Mesendoderm (in vitro differentiated cells): ENCODE measurements at regions not wholly inside any gene's neighbourhood (a gene's known extent, or its start where the extent isn't known, plus 50 kb on each side); places are given as distances from the start of the nearest gene placed in this dataset.

Experiments used
- DNase-seq: peaks from one replicate; pipeline ENCODE4 v3.0.0; 2013
- H2AK5ac ChIP-seq: 2 replicates; pipeline ENCODE4 v1.6.1; 2013; ENCODE audit warnings: low read length, inconsistent platforms
- H2BK120ac ChIP-seq: 2 replicates; pipeline ENCODE4 v1.6.1; 2013; ENCODE audit warnings: low read depth, mild to moderate bottlenecking, low read length, moderate library complexity, mixed read lengths
- H2BK15ac ChIP-seq: replicated peaks from 2 replicates; pipeline ENCODE4 v1.6.1; 2013; ENCODE audit warnings: low read depth, mild to moderate bottlenecking, moderate library complexity
- H2BK5ac ChIP-seq: 2 replicates; pipeline ENCODE4 v1.6.1; 2013; ENCODE audit warnings: low read length, inconsistent platforms
- H3K18ac ChIP-seq: 2 replicates; pipeline ENCODE4 v1.6.1; 2013; ENCODE audit warnings: mild to moderate bottlenecking, low read length, mixed read lengths
- H3K23ac ChIP-seq: one replicate; pipeline ENCODE4 v1.6.1; 2013; ENCODE audit warnings: low read length
- H3K27ac ChIP-seq: 2 replicates; pipeline ENCODE4 v1.5.1; 2013; ENCODE audit warnings: low read depth, mild to moderate bottlenecking, inconsistent platforms, low read length, moderate library complexity
- H3K27me3 ChIP-seq: 2 replicates; pipeline ENCODE4 v1.6.1; 2013; ENCODE audit warnings: low read length, control low read depth, mild to moderate bottlenecking, inconsistent platforms; ENCODE audit not compliant: insufficient read depth, poor library complexity
- H3K36me3 ChIP-seq: 2 replicates; pipeline ENCODE4 v1.6.1; 2013; ENCODE audit warnings: low read length, inconsistent platforms; ENCODE audit not compliant: control insufficient read depth, insufficient read depth
- H3K4ac ChIP-seq: one replicate; pipeline ENCODE4 v1.6.1; 2013; ENCODE audit warnings: low read depth, mild to moderate bottlenecking, low read length, moderate library complexity
- H3K4me1 ChIP-seq: 2 replicates; pipeline ENCODE4 v1.6.1; 2013; ENCODE audit warnings: low read depth, low read length, inconsistent platforms; ENCODE audit not compliant: control insufficient read depth
- H3K4me2 ChIP-seq: 2 replicates; pipeline ENCODE4 v1.6.1; 2013; ENCODE audit warnings: low read length
- H3K4me3 ChIP-seq: 2 replicates; pipeline ENCODE4 v1.5.1; 2013; ENCODE audit warnings: mild to moderate bottlenecking, low read length
- H3K56ac ChIP-seq: one replicate; pipeline ENCODE4 v1.6.1; 2013; ENCODE audit warnings: low read length
- H3K79me1 ChIP-seq: 2 replicates; pipeline ENCODE4 v1.6.1; 2013; ENCODE audit warnings: low read length, inconsistent platforms
- H3K79me2 ChIP-seq: 2 replicates; pipeline ENCODE4 v1.6.1; 2013; ENCODE audit warnings: mild to moderate bottlenecking, low read length; ENCODE audit not compliant: control insufficient read depth, insufficient read depth
- H3K9ac ChIP-seq: 2 replicates; pipeline ENCODE4 v1.6.1; 2013; ENCODE audit warnings: low read length, inconsistent platforms
- H4K5ac ChIP-seq: one replicate; pipeline ENCODE4 v1.6.1; 2013; ENCODE audit warnings: low read length
- H4K8ac ChIP-seq: one replicate; pipeline ENCODE4 v1.6.1; 2013; ENCODE audit warnings: low read depth, mild to moderate bottlenecking, control low read depth, low read length, moderate library complexity
- WGBS: extraction: QIAGEN DNeasy Blood & Tissue Kit; methylation state at CpG from one replicate; pipeline ENCODE4 v1.1.7; 2013; ENCODE audit warnings: low lambda C conversion rate, missing lambda C conversion rate; ENCODE audit not compliant: insufficient coverage; ENCODE audit errors: extremely low coverage; 5-methylcytosine and 5-hydroxymethylcytosine counted together

DNA sequence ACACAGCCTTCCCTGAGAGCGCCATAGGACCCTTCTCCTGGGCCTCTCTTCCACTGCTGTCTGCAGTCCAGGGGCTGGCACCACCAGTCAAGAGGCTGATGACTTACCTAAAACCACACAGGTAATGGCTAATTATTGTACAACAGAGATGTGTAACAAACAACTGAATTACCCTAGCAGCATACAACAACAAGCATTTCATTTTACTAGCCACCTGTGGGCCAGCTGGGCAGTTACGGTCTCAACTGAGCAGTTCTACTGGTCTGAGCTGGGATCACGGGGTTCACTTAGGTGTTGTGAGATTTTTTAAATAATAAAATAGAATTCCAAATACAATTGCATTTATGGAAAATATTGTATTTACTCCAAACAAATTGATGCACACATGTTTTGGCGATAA, 431.9 kb downstream of the TNS3 start:
- Histone ChIP-seq H3K9ac (no peak overlapping the region), H3K27me3 (no peaks in the 10 kb centered on the region), H3K36me3 (no peaks in the 10 kb centered on the region), H2BK120ac (no peak overlapping the region), H2BK15ac (no peak overlapping the region), H3K4ac (no peak overlapping the region), H3K18ac (no peak overlapping the region), H3K23ac (no peak overlapping the region), H3K27ac (no peak overlapping the region), H3K56ac (no peak overlapping the region), H3K79me2 (no peaks in the 10 kb centered on the region), H3K79me1 (no peaks in the 10 kb centered on the region), H3K4me2 (no peak overlapping the region), H2AK5ac (no peak overlapping the region), H4K5ac (no peak overlapping the region), H2BK5ac (no peak overlapping the region), H4K8ac (no peak overlapping the region), H3K4me3 (no peak overlapping the region), H3K4me1 (no peaks in the 10 kb centered on the region)
- WGBS, result 100% methylated on average over 1 of the region's 4 CpGs
- DNase-seq, result no peak

DNA sequence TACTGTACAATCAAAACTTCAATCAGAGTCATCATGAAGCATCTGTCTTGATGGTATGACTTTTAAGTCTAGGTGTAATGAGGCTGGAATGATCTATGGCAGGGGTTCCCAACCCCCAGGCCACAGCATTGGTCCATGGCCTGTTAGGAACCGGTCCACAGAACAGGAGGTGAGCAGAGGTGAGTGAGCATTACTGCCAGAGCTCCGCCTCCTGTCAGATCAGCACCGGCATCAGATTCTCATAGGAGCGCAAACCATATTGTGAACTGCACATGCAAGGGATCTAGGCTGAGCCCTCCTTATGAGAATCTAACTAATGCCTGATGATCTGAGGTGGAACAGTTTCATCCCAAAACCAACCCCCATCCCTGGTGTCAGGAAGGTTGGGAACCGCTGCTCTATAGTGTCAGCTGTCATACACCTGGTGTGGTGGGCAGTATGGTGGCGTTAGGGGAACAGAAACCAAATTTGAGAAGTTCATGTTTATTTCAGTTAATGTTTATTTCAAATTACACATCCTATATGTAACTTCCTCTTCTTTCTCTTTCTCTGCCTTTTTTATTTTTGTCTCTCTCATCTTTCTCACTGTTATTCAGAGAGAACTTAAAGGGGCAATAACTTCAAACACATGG, 432.6 kb downstream of the TNS3 start:
- Histone ChIP-seq H4K5ac (no peak overlapping the region), H3K4ac (no peak overlapping the region), H3K4me2 (no peak overlapping the region), H2BK120ac (no peak overlapping the region), H3K18ac (no peak overlapping the region), H3K27me3 (no peaks in the 10 kb centered on the region), H4K8ac (no peak overlapping the region), H3K56ac (no peak overlapping the region), H3K4me3 (no peak overlapping the region), H3K9ac (no peak overlapping the region), H2BK15ac (no peak overlapping the region), H3K27ac (no peak overlapping the region), H3K23ac (no peak overlapping the region), H3K79me1 (no peaks in the 10 kb centered on the region), H3K79me2 (no peaks in the 10 kb centered on the region), H2AK5ac (no peak overlapping the region), H3K4me1 (no peaks in the 10 kb centered on the region), H3K36me3 (no peaks in the 10 kb centered on the region), H2BK5ac (no peak overlapping the region)
- no peak for DNase-seq
- WGBS, result no CpG with 5 or more reads among the region's 6 CpGs

DNA sequence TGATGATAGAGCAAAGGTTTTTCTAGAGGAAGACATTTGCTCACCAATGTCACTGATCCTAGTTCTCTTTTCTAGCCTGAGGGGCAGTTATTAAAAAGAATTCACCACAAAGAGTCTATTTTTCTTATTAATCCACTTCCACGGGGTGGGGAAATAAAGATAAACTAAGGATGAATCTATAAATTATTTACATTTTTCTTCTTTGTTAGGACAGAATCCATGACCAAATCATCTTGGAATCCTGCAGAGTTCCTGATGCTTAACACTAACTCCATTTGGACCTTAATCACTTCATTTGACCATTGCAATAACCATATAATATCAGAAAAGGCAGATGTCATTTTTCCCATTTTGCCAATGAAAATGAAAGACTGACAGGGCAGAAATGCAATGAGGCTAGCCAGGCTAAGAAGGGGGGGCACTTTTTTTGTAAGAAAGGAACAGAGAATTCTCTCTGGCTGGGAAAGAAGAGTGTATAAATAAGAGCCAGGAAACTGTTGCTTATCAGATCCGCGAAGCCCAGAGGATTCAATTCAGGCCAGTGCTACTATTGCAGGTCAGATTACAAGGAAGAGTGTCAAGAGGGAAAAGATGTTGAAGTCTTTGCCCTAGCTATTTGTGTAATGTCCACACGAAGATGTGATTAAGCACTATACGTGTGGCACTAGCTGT, 433.2 kb downstream of the TNS3 start:
- H3K36me3 ChIP-seq, result no peaks in the 10 kb centered on the region
- H3K4me2 ChIP-seq, result no peak overlapping the region
- no peak overlapping the region for H3K18ac ChIP-seq
- H2AK5ac ChIP-seq, result no peak overlapping the region
- peak; percentile 3 for DNase-seq
- no peak overlapping the region for H2BK120ac ChIP-seq
- H3K56ac ChIP-seq, result no peak overlapping the region
- no peak overlapping the region for H3K4ac ChIP-seq
- no peak overlapping the region for H3K9ac ChIP-seq
- no CpG with 5 or more reads among the region's 5 CpGs for WGBS
- no peak overlapping the region for H3K4me3 ChIP-seq
- H2BK15ac ChIP-seq, result no peak overlapping the region
- H3K23ac ChIP-seq, result no peak overlapping the region
- H3K27me3 ChIP-seq, result no peaks in the 10 kb centered on the region
- H4K8ac ChIP-seq, result no peak overlapping the region
- no peaks in the 10 kb centered on the region for H3K79me2 ChIP-seq
- H3K4me1 ChIP-seq, result no peaks in the 10 kb centered on the region
- H2BK5ac ChIP-seq, result no peak overlapping the region
- H3K79me1 ChIP-seq, result no peaks in the 10 kb centered on the region
- H4K5ac ChIP-seq, result no peak overlapping the region
- no peak overlapping the region for H3K27ac ChIP-seq

- no peaks in the 10 kb centered on the region for H3K27me3 ChIP-seq
- no peak overlapping the region for H3K4me2 ChIP-seq
- no peak for DNase-seq
- no peak overlapping the region for H3K4ac ChIP-seq
- H4K5ac ChIP-seq, result no peak overlapping the region
- no peaks in the 10 kb centered on the region for H3K79me2 ChIP-seq
- H2BK120ac ChIP-seq, result no peak overlapping the region
- H2BK15ac ChIP-seq, result no peak overlapping the region
- H3K9ac ChIP-seq, result no peak overlapping the region
- H4K8ac ChIP-seq, result no peak overlapping the region
- H2AK5ac ChIP-seq, result no peak overlapping the region
- H3K79me1 ChIP-seq, result no peaks in the 10 kb centered on the region
- no peak overlapping the region for H3K56ac ChIP-seq
- H3K27ac ChIP-seq, result no peak overlapping the region
- no CpG with 5 or more reads among the region's 3 CpGs for WGBS
- no peak overlapping the region for H3K18ac ChIP-seq
- H3K36me3 ChIP-seq, result no peaks in the 10 kb centered on the region
- no peak overlapping the region for H3K4me3 ChIP-seq
- H3K4me1 ChIP-seq, result no peaks in the 10 kb centered on the region
- H3K23ac ChIP-seq, result no peak overlapping the region
- no peak overlapping the region for H2BK5ac ChIP-seq
These were observed 434.7 kb downstream of the TNS3 start for GRCh38 chr7:47147213-47147631.

GRCh38 chr7:47145982-47146381, 435.9 kb downstream of the TNS3 start:
- H3K4ac ChIP-seq, result no peak overlapping the region

More at GRCh38 chr7:47145982-47146381, 435.9 kb downstream of the TNS3 start:
- Histone ChIP-seq H4K8ac (no peak overlapping the region), H2BK120ac (no peak overlapping the region), H3K4me2 (no peak overlapping the region), H3K36me3 (no peaks in the 10 kb centered on the region), H2BK15ac (no peak overlapping the region), H3K9ac (no peak overlapping the region), H3K4me3 (no peak overlapping the region), H3K79me1 (no peaks in the 10 kb centered on the region), H3K27ac (no peak overlapping the region), H3K79me2 (no peaks in the 10 kb centered on the region), H2AK5ac (no peak overlapping the region), H3K4me1 (no peaks in the 10 kb centered on the region), H3K56ac (no peak overlapping the region), H2BK5ac (no peak overlapping the region), H3K27me3 (no peaks in the 10 kb centered on the region), H3K18ac (no peak overlapping the region), H3K23ac (no peak overlapping the region), H4K5ac (no peak overlapping the region)
- no peak for DNase-seq
- no CpG with 5 or more reads among the region's 1 CpG for WGBS
